ENCODE measurements at regions not wholly inside any gene's neighbourhood (a gene's known extent, or its start where the extent isn't known, plus 50 kb on each side); places are given as distances from the start of the nearest gene placed in this dataset.

DNA sequence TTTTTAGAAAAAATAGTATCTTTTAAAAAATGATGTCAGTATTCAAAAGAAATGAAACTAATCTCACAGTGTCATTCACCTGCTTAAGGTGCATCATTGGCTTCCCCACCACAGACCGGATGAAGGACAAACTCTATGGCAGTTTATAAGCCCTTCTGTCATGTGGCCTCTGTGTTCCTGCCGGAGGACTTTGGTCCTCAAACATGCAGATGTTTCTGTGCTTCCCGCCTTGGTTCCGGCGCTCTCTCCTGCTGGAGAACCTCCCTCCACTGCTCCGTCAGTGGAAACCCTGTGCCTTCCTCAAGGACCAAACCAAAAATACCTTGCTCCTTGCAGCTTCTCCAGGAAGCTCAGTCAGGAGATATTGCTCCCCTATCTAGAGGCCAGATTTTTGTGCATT, 326.3 kb downstream of the UACA start:
- Histone ChIP-seq H3K27ac (ENCODE audit: low read depth in 2 of 2, low read length in 2 of 2) (no peak overlapping the region), H3K36me3 (ENCODE audit: control insufficient read depth in 2 of 3, insufficient read depth in 3 of 3, low read length in 3 of 3) (no peaks in the 10 kb centered on the region), H3K4me3 (ENCODE audit: low read length in 3 of 3) (no peak overlapping the region), H3K9me3 (ENCODE audit: control insufficient read depth in 2 of 3, insufficient read depth in 1 of 3, low read length in 3 of 3) (no peaks in the 10 kb centered on the region), H3K9ac (ENCODE audit: low read length in 3 of 3) (no peak overlapping the region), H3K27me3 (ENCODE audit: control insufficient read depth, insufficient read depth, low read length) (no peaks in the 10 kb centered on the region), H3K4me1 (ENCODE audit: control insufficient read depth in 2 of 3, insufficient read depth in 2 of 3, low read depth in 1 of 3, low read length in 3 of 3) (peaks cover 0 to 4% (median 0%) of the 10 kb centered on the region in 3 donors)
- FAIRE-seq (no peak), DNase-seq (no peak)
- intact Hi-C loops (cut with DNase I) = no loop called here
- TF ChIP-seq, protein P1, sequence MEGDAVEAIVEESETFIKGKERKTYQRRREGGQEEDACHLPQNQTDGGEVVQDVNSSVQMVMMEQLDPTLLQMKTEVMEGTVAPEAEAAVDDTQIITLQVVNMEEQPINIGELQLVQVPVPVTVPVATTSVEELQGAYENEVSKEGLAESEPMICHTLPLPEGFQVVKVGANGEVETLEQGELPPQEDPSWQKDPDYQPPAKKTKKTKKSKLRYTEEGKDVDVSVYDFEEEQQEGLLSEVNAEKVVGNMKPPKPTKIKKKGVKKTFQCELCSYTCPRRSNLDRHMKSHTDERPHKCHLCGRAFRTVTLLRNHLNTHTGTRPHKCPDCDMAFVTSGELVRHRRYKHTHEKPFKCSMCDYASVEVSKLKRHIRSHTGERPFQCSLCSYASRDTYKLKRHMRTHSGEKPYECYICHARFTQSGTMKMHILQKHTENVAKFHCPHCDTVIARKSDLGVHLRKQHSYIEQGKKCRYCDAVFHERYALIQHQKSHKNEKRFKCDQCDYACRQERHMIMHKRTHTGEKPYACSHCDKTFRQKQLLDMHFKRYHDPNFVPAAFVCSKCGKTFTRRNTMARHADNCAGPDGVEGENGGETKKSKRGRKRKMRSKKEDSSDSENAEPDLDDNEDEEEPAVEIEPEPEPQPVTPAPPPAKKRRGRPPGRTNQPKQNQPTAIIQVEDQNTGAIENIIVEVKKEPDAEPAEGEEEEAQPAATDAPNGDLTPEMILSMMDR (IDR thresholded peaks at IDR 0.05; ENCODE audit: borderline replicate concordance, extremely low read depth, insufficient read depth) = no peak

DNA sequence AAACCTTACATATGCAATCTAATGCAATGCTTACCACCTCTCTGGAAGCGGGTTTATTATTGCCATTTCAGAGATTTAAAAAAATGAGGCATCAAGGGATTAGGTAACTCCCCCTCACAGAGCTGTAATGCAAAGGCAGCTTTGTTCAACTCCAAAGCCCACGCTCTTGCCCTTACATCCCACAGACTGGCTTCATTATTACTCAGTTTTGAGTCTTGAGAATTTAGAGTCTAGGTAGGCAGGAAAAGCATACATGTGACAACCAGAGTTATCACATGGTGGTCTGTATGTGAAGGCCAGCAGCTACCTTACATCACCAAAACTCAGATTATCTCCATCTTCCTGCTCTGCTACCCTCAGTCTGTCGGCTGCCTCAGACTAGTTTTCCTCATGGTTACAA, 326.9 kb downstream of the UACA start:
- DNase-seq = no peak
- intact Hi-C loops (cut with DNase I) = no loop called here
- no peak for FAIRE-seq
- Histone ChIP-seq H3K4me3 (ENCODE audit: low read length in 3 of 3) (no peak overlapping the region), H3K36me3 (ENCODE audit: control insufficient read depth in 2 of 3, insufficient read depth in 3 of 3, low read length in 3 of 3) (no peaks in the 10 kb centered on the region), H3K27ac (ENCODE audit: low read depth in 2 of 2, low read length in 2 of 2) (no peak overlapping the region), H3K9ac (ENCODE audit: low read length in 3 of 3) (no peak overlapping the region), H3K4me1 (ENCODE audit: control insufficient read depth in 2 of 3, insufficient read depth in 2 of 3, low read depth in 1 of 3, low read length in 3 of 3) (peaks cover 0 to 4% (median 0%) of the 10 kb centered on the region in 3 donors), H3K27me3 (ENCODE audit: control insufficient read depth, insufficient read depth, low read length) (no peaks in the 10 kb centered on the region), H3K9me3 (ENCODE audit: control insufficient read depth in 2 of 3, insufficient read depth in 1 of 3, low read length in 3 of 3) (no peaks in the 10 kb centered on the region)
- TF ChIP-seq, protein P1 (IDR thresholded peaks at IDR 0.05; ENCODE audit: borderline replicate concordance, extremely low read depth, insufficient read depth) = no peak

DNA sequence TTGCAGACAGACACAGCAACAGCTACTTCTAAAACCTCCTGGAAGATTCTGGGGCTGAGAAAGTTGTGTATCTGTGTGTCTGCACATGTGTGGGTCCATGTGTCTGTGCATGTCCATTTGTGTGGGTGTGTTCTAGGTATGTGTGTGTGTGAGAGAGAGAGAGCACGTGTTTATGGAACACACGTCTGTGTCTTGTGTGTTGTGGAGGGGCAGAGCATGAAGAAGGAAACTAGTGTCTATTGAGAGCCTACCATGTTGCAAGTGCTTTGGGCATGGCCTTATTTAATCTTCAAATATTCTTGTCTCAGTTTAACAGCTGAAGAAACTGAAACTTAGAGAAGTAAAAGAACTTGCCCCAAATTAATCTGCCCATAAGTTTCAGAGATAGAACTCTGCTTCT, 327.5 kb downstream of the UACA start:
- H3K36me3 ChIP-seq (ENCODE audit: control insufficient read depth in 2 of 3, insufficient read depth in 3 of 3, low read length in 3 of 3) = no peaks in the 10 kb centered on the region
- TF ChIP-seq, protein P1 (IDR thresholded peaks at IDR 0.05; ENCODE audit: borderline replicate concordance, extremely low read depth, insufficient read depth) = no peak
- DNase-seq = no peak
- H3K9me3 ChIP-seq (ENCODE audit: control insufficient read depth in 2 of 3, insufficient read depth in 1 of 3, low read length in 3 of 3) = no peaks in the 10 kb centered on the region
- H3K9ac ChIP-seq (ENCODE audit: low read length in 3 of 3) = no peak overlapping the region
- H3K27ac ChIP-seq (ENCODE audit: low read depth in 2 of 2, low read length in 2 of 2) = no peak overlapping the region
- intact Hi-C loops (cut with DNase I) = no loop called here
- no peaks in the 10 kb centered on the region for H3K27me3 ChIP-seq (ENCODE audit: control insufficient read depth, insufficient read depth, low read length)
- peaks cover 0 to 4% (median 0%) of the 10 kb centered on the region in 3 donors for H3K4me1 ChIP-seq (ENCODE audit: control insufficient read depth in 2 of 3, insufficient read depth in 2 of 3, low read depth in 1 of 3, low read length in 3 of 3)
- no peak for FAIRE-seq
- H3K4me3 ChIP-seq (ENCODE audit: low read length in 3 of 3) = no peak overlapping the region

DNA sequence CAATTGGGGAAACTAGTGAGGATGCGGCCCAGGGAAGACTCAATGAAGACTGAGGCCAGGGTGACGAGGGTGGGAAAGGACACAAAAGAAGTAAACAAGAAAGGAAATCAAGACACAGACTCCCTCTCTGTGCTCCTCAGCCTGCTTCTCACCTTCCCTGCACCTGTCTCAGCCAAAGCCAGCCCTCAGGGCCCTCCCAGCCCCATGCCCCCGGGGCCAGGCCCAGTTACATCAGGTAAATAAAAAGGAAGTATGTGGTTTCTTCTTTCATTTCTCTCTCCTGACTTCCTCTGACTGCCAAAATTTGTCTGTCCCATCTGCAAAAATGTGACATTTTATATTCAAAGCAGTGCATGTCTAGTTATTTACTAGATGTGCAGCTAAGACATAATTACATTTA, 328.0 kb downstream of the UACA start:
- no peak overlapping the region for H3K4me3 ChIP-seq (ENCODE audit: low read length in 3 of 3)
- H3K9ac ChIP-seq (ENCODE audit: low read length in 3 of 3) = no peak overlapping the region
- no peak overlapping the region for H3K27ac ChIP-seq (ENCODE audit: low read depth in 2 of 2, low read length in 2 of 2)
- H3K9me3 ChIP-seq (ENCODE audit: control insufficient read depth in 2 of 3, insufficient read depth in 1 of 3, low read length in 3 of 3) = no peaks in the 10 kb centered on the region
- H3K27me3 ChIP-seq (ENCODE audit: control insufficient read depth, insufficient read depth, low read length) = no peaks in the 10 kb centered on the region
- no peaks in the 10 kb centered on the region for H3K36me3 ChIP-seq (ENCODE audit: control insufficient read depth in 2 of 3, insufficient read depth in 3 of 3, low read length in 3 of 3)
- TF ChIP-seq, protein P1 (IDR thresholded peaks at IDR 0.05; ENCODE audit: borderline replicate concordance, extremely low read depth, insufficient read depth) = no peak
- H3K4me1 ChIP-seq (ENCODE audit: control insufficient read depth in 2 of 3, insufficient read depth in 2 of 3, low read depth in 1 of 3, low read length in 3 of 3) = peaks cover 0 to 4% (median 0%) of the 10 kb centered on the region in 3 donors
- FAIRE-seq = no peak
- DNase-seq = no peak
- intact Hi-C loops (cut with DNase I) = no loop called here
